OCI-LY1 (cell line): ENCODE measurements at regions not wholly inside any gene's neighbourhood (a gene's known extent, or its start where the extent isn't known, plus 50 kb on each side); places are given as distances from the start of the nearest gene placed in this dataset.

Experiments used
- H2AFZ ChIP-seq: fragments of 200-600 bp; sonication (generic), shearing (Covaris generic); 2 replicates; pipeline ENCODE4 v1.6.0; 2014; ENCODE audit warnings: antibody characterized with exemption, mild to moderate bottlenecking, low read length
- H3F3A ChIP-seq: fragments of 200-600 bp; sonication (generic), shearing (Covaris generic); 2 replicates; pipeline ENCODE4 v1.6.0; 2014; ENCODE audit warnings: mild to moderate bottlenecking, antibody characterized with exemption, low read length, moderate library complexity; ENCODE audit not compliant: insufficient read depth
- H3K27ac ChIP-seq: fragments of 200-600 bp; sonication (generic); 2 replicates; pipeline ENCODE4 v1.5.1; 2014; ENCODE audit warnings: low read length, mixed run types, mild to moderate bottlenecking, low read depth; ENCODE audit not compliant: poor library complexity, severe bottlenecking
- H3K27me3 ChIP-seq: fragments of 200-600 bp; sonication (generic); 2 replicates; pipeline ENCODE4 v1.6.0; 2014; ENCODE audit warnings: antibody characterized with exemption, mild to moderate bottlenecking, low read length, moderate library complexity; ENCODE audit not compliant: insufficient read depth
- H3K36me3 ChIP-seq: fragments of 200-600 bp; sonication (generic); 2 replicates; pipeline ENCODE4 v1.6.1; 2014; ENCODE audit warnings: mild to moderate bottlenecking, antibody characterized with exemption, low read length, moderate library complexity, mixed read lengths; ENCODE audit not compliant: insufficient read depth
- H3K4me1 ChIP-seq: fragments of 200-600 bp; sonication (generic); 2 replicates; pipeline ENCODE4 v1.5.1; 2014; ENCODE audit warnings: mild to moderate bottlenecking, low read length, moderate library complexity; ENCODE audit not compliant: insufficient read depth, severe bottlenecking
- H3K4me2 ChIP-seq: fragments of 200-600 bp; sonication (generic), shearing (Covaris generic); 2 replicates; pipeline ENCODE4 v1.6.1; 2014; ENCODE audit warnings: low read length
- H3K4me3 ChIP-seq: fragments of 200-600 bp; sonication (generic); 2 replicates; pipeline ENCODE4 v1.5.1; 2014; ENCODE audit warnings: low read length, low read depth, mild to moderate bottlenecking, mixed read lengths; ENCODE audit not compliant: poor library complexity, severe bottlenecking
- H3K79me2 ChIP-seq: fragments of 200-600 bp; shearing (Covaris generic); 2 replicates; pipeline ENCODE4 v1.6.1; 2016; ENCODE audit warnings: mixed run types, low read length, mixed read lengths; ENCODE audit not compliant: insufficient read depth
- H3K9ac ChIP-seq: fragments of 200-600 bp; sonication (generic), shearing (Covaris generic); 2 replicates; pipeline ENCODE4 v1.6.1; 2014; ENCODE audit warnings: mild to moderate bottlenecking, low read length, mixed read lengths
- H3K9me2 ChIP-seq: fragments of 200-600 bp; sonication (generic), shearing (Covaris generic); 2 replicates; pipeline ENCODE4 v1.6.1; 2014; ENCODE audit warnings: low read depth, mild to moderate bottlenecking, low read length, mixed read lengths
- H3K9me3 ChIP-seq: fragments of 200-600 bp; shearing (Covaris generic); 2 replicates; pipeline ENCODE4 v1.6.1; 2014; ENCODE audit warnings: low read length, mixed read lengths
- H4K20me1 ChIP-seq: fragments of 200-600 bp; sonication (generic), shearing (Covaris generic); 2 replicates; pipeline ENCODE4 v1.6.0; 2016; ENCODE audit warnings: mild to moderate bottlenecking, low read length; ENCODE audit not compliant: insufficient read depth
- CTCF ChIP-seq: fragments of 200-600 bp; sonication (generic), shearing (Covaris generic); IDR thresholded peaks from 2 replicates; pipeline ENCODE4 v1.5.1; 2017; ENCODE audit warnings: mild to moderate bottlenecking, antibody characterized with exemption, low read length, moderate library complexity, mixed read lengths
- EZH2 ChIP-seq: fragments of 200-600 bp; sonication (generic), shearing (Covaris generic); IDR thresholded peaks from 2 replicates; pipeline ENCODE4 v1.8.0; 2017; ENCODE audit warnings: borderline replicate concordance, mixed run types, mild to moderate bottlenecking, antibody characterized with exemption, low read length, moderate library complexity, mixed read lengths

GRCh38 chr10:117460846-117461765 is 81.4 kb upstream of the EMX2 start:
- no peaks in the 10 kb centered on the region for H3K36me3 ChIP-seq
- H4K20me1 ChIP-seq = no peaks in the 10 kb centered on the region
- H3K27ac ChIP-seq = no peak overlapping the region
- no peak overlapping the region for H3K4me3 ChIP-seq
- TF ChIP-seq EZH2 = no peak
- no peak for TF ChIP-seq CTCF
- no peaks in the 10 kb centered on the region for H3F3A ChIP-seq
- H3K9me3 ChIP-seq = no peaks in the 10 kb centered on the region
- H3K9me2 ChIP-seq = no peaks in the 10 kb centered on the region
- H3K4me2 ChIP-seq = no peak overlapping the region
- H3K4me1 ChIP-seq = no peaks in the 10 kb centered on the region
- H3K27me3 ChIP-seq = peaks cover 7% of the 10 kb centered on the region; the same call in 1 of the 2 replicates
- H3K79me2 ChIP-seq = no peaks in the 10 kb centered on the region
- no peak overlapping the region for H2AFZ ChIP-seq
- no peak overlapping the region for H3K9ac ChIP-seq

- Histone ChIP-seq H4K20me1 (no peaks in the 10 kb centered on the region), H3K4me3 (no peak overlapping the region), H3K4me2 (no peak overlapping the region), H3K9ac (no peak overlapping the region), H3K27me3 (peaks cover 5% of the 10 kb centered on the region; the same call in 1 of the 2 replicates), H3K79me2 (no peaks in the 10 kb centered on the region), H3K36me3 (no peaks in the 10 kb centered on the region), H2AFZ (no peak overlapping the region), H3K4me1 (no peaks in the 10 kb centered on the region), H3K27ac (no peak overlapping the region), H3F3A (no peaks in the 10 kb centered on the region), H3K9me3 (no peaks in the 10 kb centered on the region), H3K9me2 (no peaks in the 10 kb centered on the region)
- TF ChIP-seq EZH2 (no peak), CTCF (no peak)
Observed at GRCh38 chr10:117458571-117458970, 83.3 kb upstream of the PDZD8 start.

- H3K4me2 ChIP-seq = no peak overlapping the region
- H3F3A ChIP-seq = no peaks in the 10 kb centered on the region
- no peak overlapping the region for H3K9ac ChIP-seq
- no peak overlapping the region for H3K27ac ChIP-seq
- H3K9me3 ChIP-seq = no peaks in the 10 kb centered on the region
- no peaks in the 10 kb centered on the region for H3K4me1 ChIP-seq
- H3K9me2 ChIP-seq = no peaks in the 10 kb centered on the region
- no peak overlapping the region for H2AFZ ChIP-seq
- H3K79me2 ChIP-seq = no peaks in the 10 kb centered on the region
- no peak overlapping the region for H3K4me3 ChIP-seq
- H3K36me3 ChIP-seq = no peaks in the 10 kb centered on the region
- H4K20me1 ChIP-seq = no peaks in the 10 kb centered on the region
- H3K27me3 ChIP-seq = no peaks in the 10 kb centered on the region; the same call in 1 of the 2 replicates
- no peak for TF ChIP-seq EZH2
Observed at GRCh38 chr10:117457932-117458331, 82.7 kb upstream of the PDZD8 start.
